Adrenal gland (tissue), 9 donors: ENCODE measurements at regions not wholly inside any gene's neighbourhood (a gene's known extent, or its start where the extent isn't known, plus 50 kb on each side); places are given as distances from the start of the nearest gene placed in this dataset.

Experiments
- DNase-seq, 7 donors: peaks; one replicate each; pipeline ENCODE4 v3.0.0-alpha.2; 2019 to 2020
- H3K27ac ChIP-seq, 5 donors: fragments of 200-600 bp; sonication (generic) in 4 of 5; 1 replicate in 3 of 5; 2 replicates in 2 of 5; pipeline versions ENCODE4 v1.5.1 to v1.8.0; 2016 to 2020; ENCODE audit warnings: mild to moderate bottlenecking in 1 of 5
- H3K27me3 ChIP-seq: fragments of 200-600 bp; 2 replicates; pipeline ENCODE4 v1.8.0; 2021
- H3K36me3 ChIP-seq, 2 donors: fragments of 200-600 bp; replicated peaks in 1 of 2; 1 replicate in 1 of 2; 2 replicates in 1 of 2; pipeline versions ENCODE4 v1.5.1 to v1.8.0; 2018 to 2022
- H3K4me1 ChIP-seq, 2 donors: fragments of 200-600 bp; replicated peaks in 1 of 2; 1 replicate in 1 of 2; 2 replicates in 1 of 2; pipeline versions ENCODE4 v1.5.1 to v1.8.0; 2018 to 2021
- H3K4me3 ChIP-seq, 4 donors: fragments of 200-600 bp; sonication (generic) in 3 of 4; one replicate each; pipeline ENCODE4 v1.5.1; 2016 to 2018
- H3K9me3 ChIP-seq, 3 donors: fragments of 200-600 bp; sonication (generic) in 1 of 3; replicated peaks in 1 of 3; 1 replicate in 2 of 3; 2 replicates in 1 of 3; pipeline versions ENCODE4 v1.5.1 to v1.8.0; 2016 to 2021
- POLR2A ChIP-seq, 2 donors: fragments of 450-650 bp; IDR thresholded peaks; one replicate each; pipeline ENCODE4 v1.6.1; 2017; ENCODE audit warnings: antibody characterized with exemption in 2 of 2, mild to moderate bottlenecking in 2 of 2, moderate library complexity in 1 of 2
- WGBS, 4 donors: extraction: QIAGEN DNeasy Blood & Tissue Kit in 2 of 4; methylation state at CpG; one replicate each; pipeline versions ENCODE4 v1.1.5 to v1.1.7; 2013 to 2017; 5-methylcytosine and 5-hydroxymethylcytosine counted together
- intact Hi-C, 2 donors: fragments of 100-400 bp; cut with DNase I; formaldehyde crosslinking; loops; one replicate each; pipeline versions ENCODE4 v1.14.1 to v1.15.0; 2022 to 2023
- TF ChIP-seq, protein P1 (sequence below), 6 experiments: fragments of 450-650 bp in 4 of 6; fragments of 200-600 bp in 2 of 6; sonication (generic) in 1 of 6; IDR thresholded peaks; 1 replicate in 5 of 6; 2 replicates in 1 of 6; pipeline versions ENCODE4 v1.5.1 to v1.8.0; 2016 to 2021; ENCODE audit warnings: antibody characterized with exemption in 6 of 6, mild to moderate bottlenecking in 2 of 6, moderate library complexity in 1 of 6
- donor health status: healthy with polysubstance abuse.
- donor health status: Bipolar disorder and iron deficiency.
- donor health status: DM: yes; HTN: yes; CAD: no.
- donor health status: DM: no; HTN: no; CAD: no.
- donor health status: DM: no; HTN: no; CAD: no.

DNA sequence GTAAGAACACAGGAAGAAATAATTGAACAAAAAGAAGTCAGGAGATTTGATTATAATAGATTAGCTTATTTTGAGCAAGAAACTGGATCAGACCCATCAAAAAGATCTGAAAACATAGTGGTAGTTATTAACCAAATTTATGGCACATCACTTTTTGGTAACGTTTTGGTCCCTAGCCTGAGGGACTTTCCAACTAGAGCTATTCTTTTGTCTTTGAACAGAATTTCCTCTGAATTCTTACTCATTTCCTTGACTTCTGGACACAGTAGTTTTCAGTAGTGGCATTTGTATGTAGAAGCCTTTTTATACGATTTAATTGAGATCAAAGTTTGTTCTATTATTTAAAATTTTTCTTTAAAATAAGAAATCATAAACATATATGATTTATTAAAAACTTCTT, 96.5 kb upstream of the PDGFD start:
- intact Hi-C loops: no loop called here
- WGBS, 4 donors: 58 to 72% (median 66%) methylated on average over 2 of the region's 2 CpGs
- no peak overlapping the region for H3K27ac ChIP-seq

DNA sequence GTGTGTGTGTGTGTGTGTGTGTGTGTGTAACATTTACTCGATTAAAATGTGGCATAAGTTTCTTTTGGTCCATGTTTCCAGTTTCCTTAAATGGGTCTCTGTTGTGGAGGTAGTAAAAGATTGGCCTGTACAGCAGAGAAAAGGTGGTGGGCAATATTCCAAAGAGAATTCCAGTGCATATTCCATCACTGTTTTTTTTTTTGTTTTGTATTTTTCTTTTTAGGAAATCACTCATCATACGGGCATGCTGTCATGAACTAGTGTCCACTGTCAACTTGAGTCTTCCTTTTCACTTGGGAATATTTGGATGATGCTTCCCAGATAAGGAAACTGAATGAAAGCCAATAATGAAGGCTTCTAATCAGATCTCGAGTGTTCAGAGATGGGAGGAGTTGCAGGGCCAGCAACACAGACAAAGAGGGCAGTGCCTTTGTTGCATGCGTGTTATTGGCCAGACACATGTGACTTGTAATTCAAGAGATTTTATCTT, 95.2 kb upstream of the PDGFD start:
- no peak for DNase-seq
- Histone ChIP-seq H3K36me3 (no peaks in the 10 kb centered on the region), H3K27me3 (no peaks in the 10 kb centered on the region), H3K27ac (no peak overlapping the region), H3K9me3 (no peaks in the 10 kb centered on the region), H3K4me3 (no peak overlapping the region), H3K4me1 (no peaks in the 10 kb centered on the region)
- no peak for TF ChIP-seq POLR2A (IDR thresholded peaks at IDR 0.05)
- TF ChIP-seq, protein P1, sequence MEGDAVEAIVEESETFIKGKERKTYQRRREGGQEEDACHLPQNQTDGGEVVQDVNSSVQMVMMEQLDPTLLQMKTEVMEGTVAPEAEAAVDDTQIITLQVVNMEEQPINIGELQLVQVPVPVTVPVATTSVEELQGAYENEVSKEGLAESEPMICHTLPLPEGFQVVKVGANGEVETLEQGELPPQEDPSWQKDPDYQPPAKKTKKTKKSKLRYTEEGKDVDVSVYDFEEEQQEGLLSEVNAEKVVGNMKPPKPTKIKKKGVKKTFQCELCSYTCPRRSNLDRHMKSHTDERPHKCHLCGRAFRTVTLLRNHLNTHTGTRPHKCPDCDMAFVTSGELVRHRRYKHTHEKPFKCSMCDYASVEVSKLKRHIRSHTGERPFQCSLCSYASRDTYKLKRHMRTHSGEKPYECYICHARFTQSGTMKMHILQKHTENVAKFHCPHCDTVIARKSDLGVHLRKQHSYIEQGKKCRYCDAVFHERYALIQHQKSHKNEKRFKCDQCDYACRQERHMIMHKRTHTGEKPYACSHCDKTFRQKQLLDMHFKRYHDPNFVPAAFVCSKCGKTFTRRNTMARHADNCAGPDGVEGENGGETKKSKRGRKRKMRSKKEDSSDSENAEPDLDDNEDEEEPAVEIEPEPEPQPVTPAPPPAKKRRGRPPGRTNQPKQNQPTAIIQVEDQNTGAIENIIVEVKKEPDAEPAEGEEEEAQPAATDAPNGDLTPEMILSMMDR (IDR thresholded peaks at IDR 0.05): no peak
- 37 to 58% (median 49%) methylated on average over 4 of the region's 4 CpGs for WGBS, 4 donors
- intact Hi-C loops: no loop called here

More for the DNA sequence above, 96.5 kb upstream of the PDGFD start:
- no peak for TF ChIP-seq POLR2A (IDR thresholded peaks at IDR 0.05)
- TF ChIP-seq, protein P1 (IDR thresholded peaks at IDR 0.05): no peak
- Histone ChIP-seq H3K27me3 (no peaks in the 10 kb centered on the region), H3K9me3 (no peaks in the 10 kb centered on the region), H3K4me1 (no peaks in the 10 kb centered on the region), H3K4me3 (no peak overlapping the region), H3K36me3 (no peaks in the 10 kb centered on the region)
- no peak for DNase-seq

DNA sequence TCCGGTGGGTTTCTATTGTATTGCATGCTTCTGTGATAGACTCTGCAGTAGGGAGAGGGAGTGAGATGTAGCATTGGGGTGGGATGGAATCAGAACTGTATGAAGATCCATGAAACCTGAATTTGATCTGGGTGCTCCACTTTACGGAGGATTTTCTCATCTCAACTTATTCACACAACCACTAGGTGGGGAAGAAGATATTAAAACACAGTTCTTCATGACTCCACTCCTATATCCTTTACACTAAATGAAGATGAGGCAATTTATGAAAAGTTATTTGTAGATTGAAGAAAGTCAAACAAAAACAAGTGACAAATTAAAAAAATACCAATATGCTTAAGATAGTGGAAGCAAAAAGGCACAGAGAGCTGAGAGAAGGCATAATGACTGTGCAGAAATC, 92.6 kb upstream of the PDGFD start:
- Histone ChIP-seq H3K4me3 (no peak overlapping the region), H3K9me3 (no peaks in the 10 kb centered on the region), H3K36me3 (no peaks in the 10 kb centered on the region), H3K27me3 (no peaks in the 10 kb centered on the region), H3K27ac (no peak overlapping the region), H3K4me1 (no peaks in the 10 kb centered on the region)
- intact Hi-C loops: no loop called here
- 82 to 86% (median 85%) methylated on average over 2 of the region's 2 CpGs for WGBS, 4 donors
- no peak for DNase-seq
- TF ChIP-seq POLR2A (IDR thresholded peaks at IDR 0.05): no peak
- TF ChIP-seq, protein P1 (IDR thresholded peaks at IDR 0.05): no peak

DNA sequence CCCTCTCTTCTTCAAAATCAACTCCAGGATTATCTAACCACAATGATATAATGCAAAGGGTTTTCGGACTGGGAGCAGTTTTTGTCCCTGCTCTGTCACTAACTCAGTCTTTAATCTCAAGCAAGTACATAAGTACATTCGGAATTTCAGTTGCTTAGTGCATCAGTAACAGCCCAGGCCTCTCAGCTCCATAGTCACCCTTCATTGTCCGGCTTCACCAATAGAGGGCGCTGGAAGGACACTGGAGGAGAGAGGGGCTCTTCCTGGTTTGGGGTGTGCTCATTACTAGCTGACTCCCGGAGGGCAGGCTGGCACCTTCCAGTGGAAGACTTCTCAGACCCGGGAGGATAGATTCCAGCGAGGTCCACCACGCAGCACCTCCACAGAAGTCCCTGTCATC, 90.4 kb upstream of the PDGFD start:
- H3K36me3 ChIP-seq: no peaks in the 10 kb centered on the region
- H3K4me1 ChIP-seq: no peaks in the 10 kb centered on the region
- DNase-seq: peak; percentile 11 to 54 (median 19)
- WGBS, 4 donors: 55 to 81% (median 58%) methylated on average over 4 to 8 of the region's 8 CpGs
- no peaks in the 10 kb centered on the region for H3K27me3 ChIP-seq
- no peaks in the 10 kb centered on the region for H3K9me3 ChIP-seq
- no peak for TF ChIP-seq POLR2A (IDR thresholded peaks at IDR 0.05)
- TF ChIP-seq, protein P1 (IDR thresholded peaks at IDR 0.05): peak in 5 of 6 experiments; percentile 5 to 43 (median 37)
- intact Hi-C loops: no loop called here
- H3K27ac ChIP-seq: no peak overlapping the region
- no peak overlapping the region for H3K4me3 ChIP-seq
